Keratinocyte (primary cell): ENCODE measurements at regions not wholly inside any gene's neighbourhood (a gene's known extent, or its start where the extent isn't known, plus 50 kb on each side); places are given as distances from the start of the nearest gene placed in this dataset.

Experiments used
- DNase-seq: peaks from one replicate; pipeline ENCODE4 v3.0.0-alpha.2; 2011; ENCODE audit warnings: low read depth, missing footprints, low spot score
- FAIRE-seq: peaks from 2 replicates; lab custom pipeline; 2011; peaks lifted over from hg19 to GRCh38; lab: Jason Lieb, UNC
- H2AFZ ChIP-seq: 2 replicates; pipeline ENCODE4 v1.6.0; 2012; ENCODE audit warnings: low read length, control low read depth, inconsistent platforms; ENCODE audit not compliant: control insufficient read depth
- H3K27ac ChIP-seq: 2 replicates; pipeline ENCODE4 v1.5.1; 2011; ENCODE audit warnings: low read length; ENCODE audit not compliant: control insufficient read depth, insufficient read depth
- H3K27me3 ChIP-seq: 3 replicates; pipeline ENCODE4 v1.6.0; 2011; ENCODE audit warnings: low read length; ENCODE audit not compliant: control insufficient read depth, insufficient read depth; ENCODE audit errors: extremely low read depth
- H3K36me3 ChIP-seq, 2 experiments: 2 replicates in 1 of 2; 3 replicates in 1 of 2; pipeline ENCODE4 v1.5.1; 2011; ENCODE audit warnings: low read length in 2 of 2, mild to moderate bottlenecking in 1 of 2; ENCODE audit not compliant: control insufficient read depth in 2 of 2, insufficient read depth in 2 of 2; ENCODE audit errors: extremely low read depth in 1 of 2
- H3K4me1 ChIP-seq: 3 replicates; pipeline ENCODE4 v1.5.1; 2011; ENCODE audit warnings: low read length; ENCODE audit not compliant: control insufficient read depth, insufficient read depth; ENCODE audit errors: extremely low read depth
- H3K4me2 ChIP-seq: 3 replicates; pipeline ENCODE4 v1.6.0; 2011; ENCODE audit warnings: low read depth, low read length; ENCODE audit not compliant: control insufficient read depth, insufficient read depth; ENCODE audit errors: extremely low read depth
- H3K4me3 ChIP-seq, 3 experiments: fragments of 200-600 bp in 1 of 3; sonication (generic) in 1 of 3; 2 replicates in 2 of 3; 3 replicates in 1 of 3; pipeline ENCODE4 v1.5.1; 2011 to 2016; ENCODE audit warnings: low read length in 3 of 3, mild to moderate bottlenecking in 3 of 3, control low read depth in 2 of 3, inconsistent platforms in 1 of 3, low read depth in 1 of 3, mixed read lengths in 1 of 3, mixed run types in 1 of 3, moderate library complexity in 1 of 3; ENCODE audit not compliant: control insufficient read depth in 2 of 3, insufficient read depth in 2 of 3; ENCODE audit errors: extremely low read depth in 1 of 3
- H3K79me2 ChIP-seq: 2 replicates; pipeline ENCODE4 v1.6.0; 2012; ENCODE audit warnings: low read length; ENCODE audit not compliant: control insufficient read depth, insufficient read depth
- H3K9ac ChIP-seq: 3 replicates; pipeline ENCODE4 v1.6.0; 2011; ENCODE audit warnings: low read length; ENCODE audit not compliant: control insufficient read depth, insufficient read depth; ENCODE audit errors: extremely low read depth
- H3K9me1 ChIP-seq: 3 replicates; pipeline ENCODE4 v1.6.0; 2011; ENCODE audit warnings: low read length; ENCODE audit not compliant: control insufficient read depth, insufficient read depth; ENCODE audit errors: extremely low read depth
- H3K9me3 ChIP-seq: 2 replicates; pipeline ENCODE4 v1.5.1; 2012; ENCODE audit warnings: low read depth, low read length; ENCODE audit not compliant: control insufficient read depth
- H4K20me1 ChIP-seq: 3 replicates; pipeline ENCODE4 v1.6.0; 2011; ENCODE audit warnings: low read length; ENCODE audit not compliant: control insufficient read depth, insufficient read depth; ENCODE audit errors: extremely low read depth
- EZH2 ChIP-seq: IDR thresholded peaks from one replicate; pipeline ENCODE4 v1.6.1; 2012; ENCODE audit warnings: inconsistent platforms, mild to moderate bottlenecking, low read length, moderate library complexity
- dilution Hi-C: fragments of 300-500 bp; cut with MboI; formaldehyde crosslinking; loops from one replicate; pipeline ENCODE4 v1.7.0; 2020; ENCODE audit warnings: low sequenced_read_pairs; ENCODE audit not compliant: extremely low pct_ligation_motif_present
- TF ChIP-seq, protein P1 (sequence below), 3 experiments: IDR thresholded peaks in 1 of 3; conservative IDR thresholded peaks in 1 of 3; optimal IDR thresholded peaks in 1 of 3; 2 replicates in 2 of 3; 3 replicates in 1 of 3; pipeline versions ENCODE3 to v1.5.1; 2011; ENCODE audit warnings: low read length in 3 of 3, mild to moderate bottlenecking in 3 of 3, moderate library complexity in 2 of 3, control low read depth in 1 of 3, inconsistent platforms in 1 of 3; ENCODE audit not compliant: insufficient read depth in 2 of 3; ENCODE audit errors: extremely low read depth in 1 of 3

DNA sequence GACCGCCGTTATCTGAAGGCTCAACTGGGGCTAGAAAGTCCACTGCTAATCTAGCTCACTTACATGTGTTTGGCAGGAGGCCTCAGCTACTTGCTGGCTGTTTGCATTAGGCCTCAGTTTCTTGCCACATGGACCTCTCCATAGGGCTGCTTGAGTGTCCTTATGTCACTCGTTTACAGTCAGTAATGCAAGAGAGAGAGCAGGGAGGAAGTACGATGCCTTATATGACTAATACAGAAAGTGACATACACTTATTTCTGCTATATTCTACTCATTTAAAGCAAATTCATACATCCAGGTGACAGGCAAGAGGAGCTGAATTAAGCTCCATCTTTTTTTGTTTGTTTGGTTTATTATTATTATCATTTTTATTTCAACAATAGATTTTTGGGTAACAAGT lies 179.6 kb downstream of the LURAP1L start:
- Histone ChIP-seq H3K36me3 (no peaks in the 10 kb centered on the region), H2AFZ (no peak overlapping the region), H3K9me1 (no peaks in the 10 kb centered on the region), H3K9me3 (peaks cover 2% of the 10 kb centered on the region), H3K4me3 (no peak overlapping the region), H4K20me1 (no peaks in the 10 kb centered on the region), H3K9ac (no peak overlapping the region), H3K79me2 (no peaks in the 10 kb centered on the region), H3K4me2 (no peak overlapping the region), H3K27me3 (no peaks in the 10 kb centered on the region), H3K27ac (no peak overlapping the region), H3K4me1 (no peaks in the 10 kb centered on the region)
- DNase-seq (no peak), FAIRE-seq (no peak)
- dilution Hi-C loops, result no loop called here
- TF ChIP-seq, protein P1, sequence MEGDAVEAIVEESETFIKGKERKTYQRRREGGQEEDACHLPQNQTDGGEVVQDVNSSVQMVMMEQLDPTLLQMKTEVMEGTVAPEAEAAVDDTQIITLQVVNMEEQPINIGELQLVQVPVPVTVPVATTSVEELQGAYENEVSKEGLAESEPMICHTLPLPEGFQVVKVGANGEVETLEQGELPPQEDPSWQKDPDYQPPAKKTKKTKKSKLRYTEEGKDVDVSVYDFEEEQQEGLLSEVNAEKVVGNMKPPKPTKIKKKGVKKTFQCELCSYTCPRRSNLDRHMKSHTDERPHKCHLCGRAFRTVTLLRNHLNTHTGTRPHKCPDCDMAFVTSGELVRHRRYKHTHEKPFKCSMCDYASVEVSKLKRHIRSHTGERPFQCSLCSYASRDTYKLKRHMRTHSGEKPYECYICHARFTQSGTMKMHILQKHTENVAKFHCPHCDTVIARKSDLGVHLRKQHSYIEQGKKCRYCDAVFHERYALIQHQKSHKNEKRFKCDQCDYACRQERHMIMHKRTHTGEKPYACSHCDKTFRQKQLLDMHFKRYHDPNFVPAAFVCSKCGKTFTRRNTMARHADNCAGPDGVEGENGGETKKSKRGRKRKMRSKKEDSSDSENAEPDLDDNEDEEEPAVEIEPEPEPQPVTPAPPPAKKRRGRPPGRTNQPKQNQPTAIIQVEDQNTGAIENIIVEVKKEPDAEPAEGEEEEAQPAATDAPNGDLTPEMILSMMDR (optimal IDR thresholded peaks at IDR 0.05 in 1 of 3, IDR thresholded peaks at IDR 0.05 in 1 of 3, conservative IDR thresholded peaks at IDR 0.05 in 1 of 3; ENCODE audit: extremely low read depth in 1 of 3, insufficient read depth in 2 of 3, low read length in 3 of 3), result no peak
- no peak for TF ChIP-seq EZH2

DNA sequence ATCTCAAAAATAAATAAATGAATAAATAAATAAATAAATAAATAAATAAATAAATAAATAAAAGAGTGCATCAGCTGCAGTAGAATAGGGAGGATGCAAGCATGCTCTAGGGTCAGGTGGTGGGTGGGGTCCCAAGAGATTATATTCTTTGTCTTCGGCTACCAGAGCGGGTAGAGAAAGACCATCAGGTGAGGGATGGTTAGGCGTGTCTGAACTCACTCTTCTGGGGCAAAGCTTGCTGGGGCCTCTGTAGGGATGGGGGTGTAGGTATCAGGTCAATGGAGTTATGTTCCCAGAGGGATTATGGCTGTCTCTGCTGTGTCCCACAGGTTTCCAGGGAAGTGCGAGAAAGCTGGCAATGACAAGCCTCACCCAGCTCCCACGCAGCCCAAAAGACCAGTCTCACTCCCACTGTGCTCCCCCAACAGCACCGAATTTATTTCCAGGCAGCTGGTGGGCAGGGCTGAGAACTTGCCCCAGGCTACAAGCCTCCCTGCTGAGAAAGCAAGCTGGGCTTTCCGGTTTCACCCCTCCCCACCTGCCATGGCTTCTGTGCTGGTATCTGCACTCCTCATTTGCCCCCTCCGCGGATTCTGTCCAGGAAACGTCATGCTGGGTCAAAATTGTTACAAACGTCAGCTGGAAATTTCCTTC lies 180.8 kb downstream of the LURAP1L start:
- no peak for TF ChIP-seq EZH2
- TF ChIP-seq, protein P1 (optimal IDR thresholded peaks at IDR 0.05 in 1 of 3, IDR thresholded peaks at IDR 0.05 in 1 of 3, conservative IDR thresholded peaks at IDR 0.05 in 1 of 3; ENCODE audit: extremely low read depth in 1 of 3, insufficient read depth in 2 of 3, low read length in 3 of 3), result no peak
- H3K4me3 ChIP-seq, result no peak overlapping the region
- DNase-seq (no peak), FAIRE-seq (no peak)
- no peak overlapping the region for H3K27ac ChIP-seq
- H3K9me1 ChIP-seq, result no peaks in the 10 kb centered on the region
- H3K79me2 ChIP-seq, result no peaks in the 10 kb centered on the region
- no peaks in the 10 kb centered on the region for H4K20me1 ChIP-seq
- no peak overlapping the region for H2AFZ ChIP-seq
- peaks cover 2% of the 10 kb centered on the region for H3K9me3 ChIP-seq
- dilution Hi-C loops, result no loop called here
- no peak overlapping the region for H3K4me2 ChIP-seq
- no peaks in the 10 kb centered on the region for H3K4me1 ChIP-seq
- no peaks in the 10 kb centered on the region for H3K27me3 ChIP-seq
- H3K9ac ChIP-seq, result no peak overlapping the region
- H3K36me3 ChIP-seq, result no peaks in the 10 kb centered on the region
